GM23338 (cell line): ENCODE measurements at regions not wholly inside any gene's neighbourhood (a gene's known extent, or its start where the extent isn't known, plus 50 kb on each side); places are given as distances from the start of the nearest gene placed in this dataset.

ENCODE experiments used
- CREB1 ChIP-seq: fragments of 250-450 bp; sonication (Bioruptor Pico); IDR thresholded peaks from 2 replicates; pipeline ENCODE4 v1.5.0; 2020; ENCODE audit warnings: low read depth, mild to moderate bottlenecking, moderate library complexity
- CTCF ChIP-seq, 2 experiments: fragments of 200-600 bp in 1 of 2; sonication (generic) in 1 of 2; conservative IDR thresholded peaks; 2 replicates each; pipeline versions ENCODE4 v1.5.1 to v1.6.1; 2016 to 2017; ENCODE audit warnings: antibody characterized with exemption in 2 of 2, low read depth in 2 of 2, mild to moderate bottlenecking in 2 of 2, moderate library complexity in 1 of 2
- EZH2 ChIP-seq: fragments of 200-600 bp; sonication (generic); IDR thresholded peaks from one replicate; pipeline ENCODE4 v1.8.0; 2017; ENCODE audit warnings: antibody characterized with exemption, mild to moderate bottlenecking, low read depth; ENCODE audit not compliant: unreplicated experiment
- EZH2phosphoT487 ChIP-seq: fragments of 200-600 bp; sonication (generic); IDR thresholded peaks from one replicate; pipeline ENCODE4 v1.8.1; 2018; ENCODE audit warnings: antibody characterized with exemption; ENCODE audit not compliant: unreplicated experiment
- NANOG ChIP-seq: IDR thresholded peaks from 2 replicates; pipeline ENCODE4 v1.6.1; 2016; ENCODE audit warnings: antibody characterized with exemption, borderline replicate concordance
- POLR2AphosphoS5 ChIP-seq: IDR thresholded peaks from 2 replicates; pipeline ENCODE4 v1.6.1; 2016; ENCODE audit warnings: antibody characterized with exemption, low read depth
- REST ChIP-seq: IDR thresholded peaks from one replicate; pipeline ENCODE4 v1.6.1; 2018; ENCODE audit warnings: antibody characterized with exemption; ENCODE audit not compliant: unreplicated experiment
- ZNF114 ChIP-seq: fragments of 250-450 bp; sonication (Bioruptor Pico); IDR thresholded peaks from 2 replicates; pipeline ENCODE4 v1.5.0; 2020; ENCODE audit warnings: mild to moderate bottlenecking, moderate library complexity

GRCh38 chr1:234908571-234908970, 220.1 kb downstream of the TOMM20 start:
- TF ChIP-seq REST (no peak), EZH2 (no peak), ZNF114 (CRISPR knock-in tag) (no peak), CTCF (conservative IDR thresholded peaks at IDR 0.05; ENCODE audit: low read depth in 2 of 2) (no peak), POLR2AphosphoS5 (no peak), EZH2phosphoT487 (no peak), CREB1 (CRISPR knock-in tag) (no peak), NANOG (no peak)
